ENCODE measurements at regions not wholly inside any gene's neighbourhood (a gene's known extent, or its start where the extent isn't known, plus 50 kb on each side); places are given as distances from the start of the nearest gene placed in this dataset.

DNA sequence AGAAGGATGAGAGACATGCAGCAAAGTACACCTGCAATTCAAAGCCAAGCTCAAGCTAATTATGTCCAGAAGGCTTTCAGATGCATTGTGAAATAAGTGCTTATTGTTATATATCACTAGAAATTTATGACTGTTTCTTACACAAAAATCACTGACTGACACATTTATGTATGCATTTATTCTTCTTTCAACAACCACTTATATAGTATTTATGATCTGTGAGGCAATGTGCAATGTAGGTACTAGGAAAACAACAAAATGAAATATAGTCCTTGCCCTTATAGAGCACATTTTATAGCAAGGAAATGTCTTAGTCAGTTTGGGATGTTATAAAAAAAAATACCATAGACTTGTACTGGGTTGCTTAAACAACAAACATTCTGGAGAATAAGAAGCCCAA, 167.6 kb downstream of the YIPF5 start:
- no peak for DNase-seq (ENCODE audit: low read depth, low spot score)

- DNase-seq (ENCODE audit: low read depth, low spot score), result no peak
Observed at GRCh38 chr5:144003636-144004035, 166.8 kb downstream of the YIPF5 start.

- DNase-seq (ENCODE audit: low read depth, low spot score), result peak; percentile 11
Observed at GRCh38 chr5:144004146-144004545, 166.3 kb downstream of the YIPF5 start.

DNA sequence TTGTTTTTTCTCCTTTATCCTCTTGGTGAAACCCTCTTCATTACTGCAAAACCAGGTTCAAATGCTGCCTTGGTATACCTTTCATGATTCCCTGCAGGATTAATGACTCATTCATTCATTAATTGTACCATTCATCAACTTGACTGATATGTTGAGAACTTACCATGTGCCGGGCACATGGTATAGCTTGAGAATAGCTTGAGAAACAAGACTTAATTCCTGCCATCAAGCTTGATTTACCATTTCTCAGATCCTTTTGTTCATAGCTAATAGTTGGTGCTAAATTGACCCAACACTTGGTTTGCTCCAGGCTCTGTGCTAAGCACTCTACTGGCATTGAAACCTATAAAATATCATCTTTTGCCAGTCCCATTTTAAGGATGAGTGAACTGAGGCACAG, 165.7 kb downstream of the YIPF5 start:
- DNase-seq (ENCODE audit: low read depth, low spot score), result no peak

DNA sequence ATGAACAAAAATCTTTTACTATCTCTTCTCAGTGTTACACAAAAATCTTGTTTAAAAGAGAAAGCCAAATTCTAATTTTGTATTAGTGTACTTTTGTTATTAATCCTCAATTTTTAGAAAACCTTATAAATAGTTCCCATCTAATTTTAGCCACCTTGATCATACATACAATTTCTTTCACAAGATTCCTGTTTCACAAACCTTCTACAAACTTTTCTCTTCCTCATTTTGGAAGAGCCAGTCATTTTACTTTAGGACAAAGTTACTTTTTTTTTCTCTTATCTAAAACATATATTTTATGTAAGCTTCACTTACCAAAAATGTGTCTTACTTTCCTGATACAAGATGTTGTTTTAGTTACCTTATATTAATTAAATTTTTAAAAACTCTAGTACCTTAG, 161.3 kb downstream of the YIPF5 start:
- no peak for DNase-seq (ENCODE audit: low read depth, low spot score)

DNA sequence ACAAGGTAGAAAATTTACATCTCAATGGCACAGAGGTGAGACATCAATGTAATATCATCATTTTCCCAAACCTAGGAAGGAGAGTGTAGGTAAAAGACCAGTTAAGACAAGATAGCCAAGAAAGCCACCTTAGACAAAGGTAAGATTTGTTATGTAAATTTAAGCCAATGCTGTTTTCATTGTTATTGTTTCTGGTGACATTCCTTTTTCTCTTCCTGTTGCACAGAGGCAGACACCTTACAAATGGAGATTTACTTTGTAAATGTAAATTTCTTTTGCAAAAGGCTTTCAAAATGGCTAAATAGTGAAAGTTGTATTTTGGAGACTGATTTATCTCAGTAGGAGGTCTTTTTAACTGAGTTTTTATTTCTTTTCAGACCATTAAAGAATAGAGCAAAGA, 159.1 kb downstream of the YIPF5 start:
- DNase-seq (ENCODE audit: low read depth, low spot score), result no peak

DNA sequence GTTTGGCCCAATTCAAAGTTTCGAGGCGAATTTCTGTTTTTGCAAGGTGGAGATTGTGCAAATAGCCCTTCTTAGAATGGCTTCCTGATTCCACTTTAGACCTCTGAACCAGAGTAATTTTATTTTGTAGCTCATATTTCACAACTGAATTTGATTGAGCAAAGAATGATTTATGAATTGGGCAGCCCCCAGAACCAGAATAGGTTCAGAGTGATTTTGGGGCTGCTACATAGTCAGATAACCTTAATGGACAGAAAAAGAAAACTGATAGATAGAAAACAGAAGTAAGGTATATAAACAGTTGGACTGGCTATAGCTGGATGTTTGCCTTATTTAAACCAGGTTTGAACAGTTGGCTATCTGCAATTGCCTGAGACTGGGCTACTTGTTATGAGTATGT, 156.6 kb downstream of the YIPF5 start:
- no peak for DNase-seq (ENCODE audit: low read depth, low spot score)

DNA sequence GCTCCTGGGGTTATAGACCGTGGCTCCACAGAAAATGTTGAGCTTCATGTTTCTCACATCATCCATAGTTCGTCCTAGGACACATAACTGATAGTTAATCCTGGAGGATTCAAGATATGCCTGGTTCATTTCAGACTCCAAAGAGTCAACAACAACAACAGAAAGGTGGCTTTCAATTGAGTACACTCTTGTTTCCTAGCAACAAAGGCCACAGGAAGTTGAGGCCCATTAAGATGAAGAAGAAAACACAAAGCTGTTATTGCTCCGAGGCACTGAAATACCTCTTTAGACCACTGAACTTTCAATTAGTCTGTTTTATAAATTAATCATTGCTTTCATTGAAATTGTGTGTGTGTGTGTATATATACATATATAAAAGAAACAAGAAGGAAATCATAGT, 154.5 kb downstream of the YIPF5 start:
- DNase-seq (ENCODE audit: low read depth, low spot score), result no peak

DNA sequence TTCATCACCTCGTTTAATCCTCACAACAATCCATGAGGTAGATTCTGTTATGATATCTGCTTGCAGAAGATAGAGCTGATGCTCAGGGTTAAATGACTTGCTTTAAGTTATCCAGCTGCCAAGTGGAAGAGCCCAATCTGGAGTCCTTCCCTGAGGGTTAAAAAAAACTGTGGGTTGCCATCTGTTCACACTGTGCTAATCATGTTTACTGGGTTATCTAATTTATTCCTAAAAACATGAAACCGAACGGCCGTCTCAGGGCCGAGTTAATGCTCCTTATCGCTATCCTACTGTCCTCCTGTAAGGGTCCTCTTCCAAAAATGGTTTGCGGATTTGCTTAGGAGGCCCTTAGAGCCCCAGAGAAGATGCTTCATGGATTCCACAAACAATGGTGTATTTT, 153.3 kb downstream of the YIPF5 start:
- DNase-seq (ENCODE audit: low read depth, low spot score), result no peak

DNA sequence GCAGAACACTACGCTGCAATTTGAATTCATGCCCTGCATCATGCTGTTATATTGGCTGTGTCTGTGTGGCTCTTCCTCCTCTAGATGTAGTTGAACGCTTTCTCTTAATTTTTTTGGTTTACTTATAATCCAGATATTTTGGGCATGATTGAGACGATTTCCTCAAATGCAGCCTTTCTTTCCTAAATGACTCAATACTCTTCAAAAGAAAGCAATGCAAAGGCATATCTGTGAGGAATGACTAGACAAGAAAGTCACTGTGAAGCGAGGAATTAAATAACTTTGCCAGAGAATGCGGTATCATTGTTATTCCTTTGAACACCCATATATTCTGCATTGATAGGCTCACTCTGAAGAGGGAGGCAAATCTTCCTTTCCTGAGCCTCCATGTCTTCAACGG, 152.8 kb downstream of the YIPF5 start:
- DNase-seq (ENCODE audit: low read depth, low spot score), result no peak

DNA sequence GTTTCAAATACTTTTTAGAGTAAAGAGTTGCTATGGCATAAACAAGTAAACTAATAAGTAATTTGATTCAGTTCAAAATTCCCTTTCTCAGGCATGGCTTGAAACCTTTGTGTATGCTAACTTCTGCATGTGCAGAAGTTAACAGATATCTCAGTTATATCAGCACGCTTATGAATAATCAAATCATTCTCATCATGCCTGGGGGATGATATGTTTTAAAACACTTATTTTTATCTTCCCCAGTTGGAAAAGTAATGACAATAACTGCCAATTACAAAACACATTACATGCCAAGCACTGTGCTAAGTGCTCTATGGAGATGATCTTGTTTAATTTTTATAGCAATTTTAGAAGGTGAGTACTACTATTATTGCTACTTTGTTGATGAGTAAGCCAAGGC, 146.4 kb downstream of the YIPF5 start:
- no peak for DNase-seq (ENCODE audit: low read depth, low spot score)

GRCh38 chr5:144024545-144024944, 145.9 kb downstream of the YIPF5 start:
- DNase-seq (ENCODE audit: low read depth, low spot score), result no peak

DNA sequence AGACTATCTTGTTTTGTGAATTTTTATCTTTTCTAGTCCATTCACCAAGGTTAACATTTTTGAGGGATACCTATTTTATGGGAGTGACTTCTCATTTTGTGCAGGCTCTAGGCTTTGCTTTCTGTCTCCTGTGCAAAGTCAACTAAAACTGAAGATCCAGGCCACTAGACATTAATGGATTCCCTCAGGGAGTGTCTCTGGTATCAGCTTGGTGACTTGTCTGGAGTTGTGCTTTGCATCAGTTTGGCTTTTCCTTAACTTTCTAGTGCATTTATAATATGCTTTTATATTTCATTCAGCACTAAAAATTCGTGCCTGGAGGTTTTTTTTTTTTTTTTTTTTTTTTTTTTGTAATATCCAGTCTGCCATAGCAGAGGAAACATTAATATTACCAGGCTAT, 144.2 kb downstream of the YIPF5 start:
- no peak for DNase-seq (ENCODE audit: low read depth, low spot score)

GRCh38 chr5:144028058-144028457, 142.4 kb downstream of the YIPF5 start:
- peak; percentile 71 for DNase-seq (ENCODE audit: low read depth, low spot score)

GRCh38 chr5:144028636-144029035, 141.8 kb downstream of the YIPF5 start:
- peak; percentile 64 for DNase-seq (ENCODE audit: low read depth, low spot score)

DNA sequence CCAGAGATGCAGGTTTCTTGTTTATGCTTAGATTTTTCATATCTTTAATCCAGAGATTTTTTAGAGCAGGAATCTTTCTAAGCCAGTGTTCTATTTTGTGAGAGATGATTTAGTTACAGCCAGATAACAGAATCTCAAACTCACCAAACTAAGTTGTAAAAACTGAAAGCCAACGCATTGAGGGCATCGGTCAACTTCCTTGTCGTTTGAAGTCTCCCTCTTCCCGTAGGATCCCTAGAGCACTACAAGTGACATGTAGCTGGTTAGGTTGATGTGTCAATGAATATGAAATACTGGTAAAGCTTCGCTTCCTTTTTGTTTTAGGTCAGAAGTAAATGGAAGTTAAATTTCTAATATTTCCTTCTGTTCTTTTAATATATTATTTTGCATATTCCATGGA, 139.6 kb downstream of the YIPF5 start:
- DNase-seq (ENCODE audit: low read depth, low spot score), result no peak

GRCh38 chr5:144032375-144032774, 138.1 kb downstream of the YIPF5 start:
- DNase-seq (ENCODE audit: low read depth, low spot score), result no peak

- DNase-seq (ENCODE audit: low read depth, low spot score), result no peak
Observed at GRCh38 chr5:144033486-144033885, 137.0 kb downstream of the YIPF5 start.

GRCh38 chr5:144035046-144035740, 135.3 kb downstream of the YIPF5 start:
- no peak for DNase-seq (ENCODE audit: low read depth, low spot score)

- DNase-seq (ENCODE audit: low read depth, low spot score), result no peak
Observed at GRCh38 chr5:144036476-144036875, 134.0 kb downstream of the YIPF5 start.

DNA sequence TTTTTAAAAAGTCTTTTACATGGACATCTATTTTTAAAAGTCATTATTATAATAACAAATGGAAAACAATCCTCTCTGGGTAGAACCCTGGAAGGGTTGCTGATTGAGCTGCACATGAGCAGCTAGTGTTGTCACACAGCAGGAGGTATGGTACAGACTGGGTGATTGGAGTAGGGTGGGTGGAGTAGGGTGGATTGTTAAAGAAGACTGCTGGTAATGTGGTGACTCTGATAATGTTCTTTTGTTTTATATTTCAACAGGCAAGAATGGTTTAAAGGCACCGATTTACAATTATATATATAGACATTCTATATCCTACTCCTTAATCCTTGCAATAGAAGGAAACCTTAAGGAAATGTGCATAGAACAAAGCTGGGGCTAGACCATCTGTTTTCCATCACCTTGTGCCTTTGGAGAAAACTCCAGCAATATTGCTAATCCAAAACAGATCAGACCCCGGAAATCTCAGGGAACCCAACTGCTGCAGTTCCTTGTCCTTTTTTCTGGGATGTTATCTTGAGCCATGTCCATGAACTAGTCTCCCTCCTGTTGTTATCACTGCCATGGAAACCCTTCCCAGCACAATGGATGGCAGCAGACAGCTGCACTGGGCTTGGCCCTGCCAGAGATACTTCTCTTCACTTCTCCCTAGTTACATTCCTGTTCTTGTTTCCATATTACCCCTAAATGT, 129.7 kb downstream of the YIPF5 start:
- no peak for DNase-seq (ENCODE audit: low read depth, low spot score)

GRCh38 chr5:144042156-144042555, 128.3 kb downstream of the YIPF5 start:
- no peak for DNase-seq (ENCODE audit: low read depth, low spot score)

GRCh38 chr5:144048259-144048856, 122.1 kb downstream of the YIPF5 start:
- peak; percentile 5 for DNase-seq (ENCODE audit: low read depth, low spot score)

Data from astrocyte of the hippocampus (primary cell).